GM18868 (cell line): ENCODE measurements at regions not wholly inside any gene's neighbourhood (a gene's known extent, or its start where the extent isn't known, plus 50 kb on each side); places are given as distances from the start of the nearest gene placed in this dataset.
A peak's percentile ranks its signal among the peaks of the same experiment; 100 is the strongest.
"Not testable (repeated sequence)": the region's sequence is repeated elsewhere in the genome, so short reads cannot be mapped to it uniquely, and the experiment has no call there.

Experiments
- ATAC-seq: cut with Tn5 transposase; IDR thresholded peaks from one replicate; pipeline ENCODE4 v1.9.1; 2021; ENCODE audit warnings: mild to moderate bottlenecking, moderate library complexity; ENCODE audit not compliant: unreplicated experiment

DNA sequence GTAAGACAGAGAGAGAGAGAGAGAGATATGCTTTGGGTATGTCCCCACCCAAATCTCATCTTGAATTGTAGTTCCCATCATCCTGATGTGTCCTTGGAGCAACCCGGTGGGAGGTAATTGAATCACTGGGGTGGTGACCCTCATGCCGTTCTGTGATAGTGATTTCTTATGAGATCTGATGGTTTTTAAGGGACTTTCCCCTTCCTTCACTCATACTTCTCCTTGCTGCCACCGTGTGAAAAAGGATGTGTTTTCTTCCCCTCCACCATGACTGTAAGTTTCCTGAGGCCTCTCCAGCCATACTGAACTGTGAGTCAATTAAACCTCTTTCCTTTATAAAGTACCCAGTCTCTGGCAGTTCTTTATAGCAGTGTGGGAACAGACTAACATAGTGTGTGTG, 60.3 kb downstream of the EOMES start:
- ATAC-seq, result no peak

DNA sequence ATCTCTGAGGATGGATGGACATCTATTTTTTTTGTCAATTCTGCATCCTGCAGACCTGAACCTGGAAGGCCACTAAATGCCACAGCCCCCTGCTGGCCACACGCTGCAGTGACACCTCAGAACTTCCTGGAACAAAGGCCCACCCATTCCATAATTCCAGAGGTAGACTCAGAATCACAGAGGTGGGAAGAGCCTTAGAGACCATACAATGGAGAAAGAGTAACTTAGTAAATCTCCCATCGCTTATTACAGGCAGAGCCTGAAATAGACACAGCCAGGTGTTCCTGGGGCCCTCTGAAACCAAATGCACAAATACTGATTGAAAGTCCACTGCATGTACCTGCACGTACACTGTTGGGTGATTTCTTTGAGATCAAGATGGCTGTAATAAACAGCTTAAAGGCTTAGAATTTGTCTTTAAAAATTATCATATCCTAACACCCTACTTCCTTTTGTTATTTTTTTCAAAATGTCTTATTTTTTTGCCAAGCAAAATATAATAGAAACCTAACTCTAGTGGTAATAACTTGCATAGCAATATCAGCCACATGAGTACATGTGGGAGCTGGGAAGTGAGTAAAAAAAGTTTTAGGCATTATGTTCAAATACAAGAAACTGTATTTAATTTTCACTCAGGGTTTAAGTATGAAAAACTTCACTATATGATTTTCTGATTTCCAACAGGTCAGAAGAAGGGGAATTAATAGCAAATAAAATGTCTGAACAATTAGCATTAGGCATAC, 62.7 kb downstream of the EOMES start:
- peak; percentile 84 for ATAC-seq

DNA sequence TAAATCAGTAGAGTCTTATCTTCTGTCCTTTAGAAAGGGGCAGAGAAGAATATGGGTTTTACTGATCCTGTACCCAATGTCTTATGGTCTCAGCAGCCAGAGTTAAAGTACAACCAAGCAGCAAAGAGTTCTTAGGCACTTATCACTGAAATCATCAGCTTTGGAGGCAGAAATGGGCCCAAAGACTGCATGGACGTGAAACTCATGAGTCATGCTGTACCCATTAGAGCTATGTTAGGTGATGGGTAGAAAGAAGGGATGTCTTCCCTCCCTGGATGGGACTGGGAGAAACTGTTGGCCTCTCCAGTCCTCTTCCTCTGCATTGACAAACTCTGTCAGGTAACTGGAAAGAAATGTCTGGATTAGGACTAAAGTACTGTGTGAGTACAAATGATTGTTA, 63.4 kb downstream of the EOMES start:
- no peak for ATAC-seq

DNA sequence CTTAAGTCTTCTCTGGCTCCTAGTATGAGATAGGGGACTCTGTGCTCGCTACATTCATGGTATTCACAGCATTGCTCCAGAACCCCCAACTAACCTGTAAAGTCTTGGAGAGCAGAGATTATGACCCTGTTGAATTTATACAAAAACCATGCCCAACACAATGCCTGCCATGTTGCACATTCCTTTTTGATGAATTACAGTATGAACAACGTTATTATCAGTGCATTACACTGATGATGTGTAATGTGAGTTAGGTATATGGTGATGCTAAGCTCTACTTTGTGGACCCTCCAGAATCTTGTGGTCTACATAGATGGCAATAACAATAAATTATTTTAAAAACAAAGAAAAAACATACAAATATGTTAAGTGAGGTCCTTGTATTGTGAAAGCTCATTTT, 64.3 kb downstream of the EOMES start:
- no peak for ATAC-seq

GRCh38 chr3:27657404-27657803, 64.7 kb downstream of the EOMES start:
- no peak for ATAC-seq

DNA sequence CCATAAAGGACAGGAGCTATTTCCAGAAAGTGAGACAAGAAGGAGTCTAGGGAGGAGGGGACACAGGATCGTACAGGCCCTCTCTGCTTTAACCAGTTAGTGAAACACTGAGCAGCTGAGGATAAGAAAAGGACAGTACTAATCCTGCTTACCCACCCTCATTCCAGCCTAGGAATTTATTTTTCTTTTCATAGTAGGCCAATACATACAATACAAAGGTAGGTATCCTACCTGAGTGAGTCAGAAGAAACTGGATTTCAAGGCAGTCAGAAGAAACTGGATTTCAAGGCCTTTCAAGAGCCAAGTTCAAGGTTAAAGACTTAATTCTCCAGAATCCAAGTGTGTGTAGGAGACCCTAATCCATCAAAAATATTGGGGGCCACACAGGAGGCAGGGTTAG, 65.3 kb downstream of the EOMES start:
- no peak for ATAC-seq

- ATAC-seq, result no peak
Measured at GRCh38 chr3:27655547-27655946, 66.6 kb downstream of the EOMES start.

DNA sequence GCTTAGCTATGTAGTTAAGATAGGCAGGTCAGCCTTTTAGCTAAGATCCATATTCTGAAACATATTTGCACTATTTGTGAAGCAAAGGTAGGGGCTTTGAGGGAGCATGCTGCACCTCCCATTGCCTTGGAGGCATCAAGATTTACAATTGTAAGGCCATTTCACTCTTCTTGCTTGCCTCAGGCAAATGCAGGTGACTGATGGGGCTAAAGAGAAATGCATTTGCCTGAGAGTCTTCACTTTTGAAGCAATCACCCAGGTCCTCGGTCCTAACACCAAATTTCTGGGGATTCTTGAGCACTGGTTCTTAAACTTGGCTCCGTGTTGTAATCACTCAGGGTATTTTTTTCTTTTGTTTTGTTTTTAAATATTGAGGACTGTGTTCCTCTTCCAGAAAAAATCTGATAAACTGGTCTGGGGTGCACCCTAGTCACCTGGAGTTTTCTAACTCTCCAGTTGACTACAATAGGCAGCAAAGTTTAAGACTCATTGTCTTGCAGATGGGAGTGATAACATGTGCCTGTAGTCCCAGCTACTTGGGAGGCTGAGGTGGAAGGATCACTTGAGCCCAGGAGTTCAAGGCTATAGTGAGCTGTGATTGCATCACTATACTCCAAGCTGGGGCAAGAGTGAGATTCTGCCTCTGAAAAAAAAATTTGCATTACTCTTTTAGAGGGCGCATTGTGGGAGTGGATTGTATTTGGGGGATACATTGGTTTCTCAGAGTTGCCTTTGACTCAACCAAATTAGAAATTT, 68.1 kb downstream of the EOMES start:
- ATAC-seq, result no peak

GRCh38 chr3:27649277-27649676, 72.8 kb downstream of the EOMES start:
- no peak for ATAC-seq

DNA sequence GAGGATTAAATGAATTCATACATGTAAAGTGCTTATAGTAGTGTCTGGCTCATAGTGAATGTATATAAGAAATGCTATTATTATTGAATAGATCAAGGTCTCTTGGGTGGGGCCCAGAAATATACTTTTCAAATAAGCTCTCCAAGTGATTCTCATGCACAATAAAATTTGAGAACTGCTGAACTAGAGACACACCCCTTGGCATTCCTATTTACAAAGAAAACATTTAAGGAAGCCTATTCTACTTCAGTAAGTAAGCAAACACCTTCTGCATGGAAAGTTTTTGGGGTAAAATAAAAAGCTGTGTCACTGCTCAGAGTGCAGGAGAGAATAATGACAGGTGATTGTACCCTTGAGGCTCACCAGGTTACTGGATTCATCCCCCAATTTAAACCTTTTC, 75.2 kb downstream of the EOMES start:
- ATAC-seq, result no peak

- no peak for ATAC-seq
Measured at GRCh38 chr3:27644941-27645340, 77.2 kb downstream of the EOMES start.

DNA sequence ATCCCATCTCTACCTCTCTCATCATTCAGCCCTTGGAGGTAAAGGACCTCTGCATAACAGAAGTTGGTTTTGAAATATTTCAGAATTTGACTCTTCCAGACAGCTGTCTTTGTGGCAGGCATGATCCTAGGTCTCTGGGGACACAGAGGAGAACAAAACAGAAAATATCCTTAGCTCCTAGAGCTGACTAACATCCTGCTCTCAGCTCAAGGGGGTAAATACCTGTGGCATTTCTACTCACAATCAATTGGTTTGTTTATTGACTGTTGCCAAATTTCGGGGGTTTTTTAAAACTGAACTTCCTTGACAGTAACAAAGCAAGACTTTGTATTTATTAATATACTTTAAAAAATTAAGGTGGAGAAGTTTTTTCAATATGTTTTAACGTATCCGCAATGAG, 78.8 kb downstream of the EOMES start:
- no peak for ATAC-seq

DNA sequence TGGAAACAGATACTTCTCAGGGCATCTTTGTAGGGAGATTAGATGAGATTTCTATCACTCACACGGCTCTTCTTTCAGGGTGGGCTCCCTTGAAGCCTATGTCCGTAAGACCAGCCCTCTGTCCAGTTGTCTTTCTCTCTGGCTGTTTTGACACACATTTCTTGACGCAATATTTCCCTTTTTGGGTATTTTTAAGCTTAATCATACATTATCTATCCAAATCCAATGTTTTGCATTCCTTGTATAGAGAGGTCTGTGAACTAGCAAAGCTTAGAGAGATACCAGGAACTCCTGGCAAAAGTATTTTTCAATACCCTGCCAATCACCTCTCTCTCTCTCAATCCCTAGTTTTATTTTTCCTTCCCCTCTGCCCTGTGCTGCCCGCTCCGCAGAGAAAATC, 79.3 kb downstream of the EOMES start:
- ATAC-seq, result no peak

DNA sequence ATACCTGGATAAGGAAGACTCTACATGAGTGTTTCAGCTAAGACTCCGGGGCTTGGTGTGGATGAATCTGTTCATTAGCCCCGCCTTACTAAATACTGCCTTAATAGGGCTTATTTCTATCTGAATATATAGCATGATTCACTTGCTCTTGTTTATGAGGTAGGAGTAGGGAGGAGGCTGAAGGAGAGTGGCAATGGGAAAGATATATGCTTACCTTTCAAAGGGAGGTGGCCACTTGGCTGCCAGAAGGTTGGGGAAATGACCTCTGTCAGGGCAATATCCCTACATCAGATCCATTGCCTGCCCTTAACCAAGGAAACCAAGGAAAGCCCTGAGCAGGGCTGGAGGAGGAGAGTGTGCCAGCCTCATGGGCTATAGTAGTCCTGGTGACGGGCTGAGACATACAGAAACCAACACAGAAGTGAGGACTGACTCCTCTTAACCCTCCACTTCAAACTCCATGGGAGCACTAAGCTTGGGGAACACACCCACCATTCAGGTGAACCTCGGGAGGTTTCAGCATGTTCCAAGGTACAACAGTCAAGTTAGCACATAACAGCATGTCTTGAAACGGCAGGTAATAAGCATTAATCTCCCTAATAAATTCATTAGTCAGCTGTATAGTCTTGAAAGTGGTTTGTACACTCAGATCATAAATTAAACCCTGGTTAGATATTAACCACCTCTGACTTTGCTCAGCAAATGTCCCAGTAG, 80.1 kb downstream of the EOMES start:
- no peak for ATAC-seq

DNA sequence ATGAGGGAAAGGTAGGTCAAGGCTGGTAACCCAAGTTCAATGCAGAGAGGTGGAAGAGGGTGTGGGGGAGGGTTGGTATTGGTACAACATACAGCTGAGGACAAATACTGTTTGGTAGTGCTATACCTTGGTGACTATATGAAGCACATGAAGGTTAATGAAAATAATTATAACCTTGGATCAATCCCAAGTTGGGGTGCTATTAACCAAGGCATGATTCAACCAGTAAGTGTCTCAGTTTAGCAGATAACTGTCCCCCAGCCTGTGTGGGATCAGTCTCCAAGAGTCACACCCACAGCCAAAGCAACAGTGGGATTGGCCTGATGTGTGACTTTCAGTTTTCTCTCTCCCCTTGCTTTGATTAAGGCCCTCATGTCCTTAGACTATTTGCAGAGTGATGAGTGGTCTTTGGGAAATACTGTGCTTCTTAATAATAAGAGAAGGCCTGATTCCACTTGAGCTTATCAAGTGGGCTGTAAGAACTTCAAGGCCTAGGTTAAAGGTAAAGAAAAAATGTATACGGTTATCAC, 80.8 kb downstream of the EOMES start:
- no peak for ATAC-seq

DNA sequence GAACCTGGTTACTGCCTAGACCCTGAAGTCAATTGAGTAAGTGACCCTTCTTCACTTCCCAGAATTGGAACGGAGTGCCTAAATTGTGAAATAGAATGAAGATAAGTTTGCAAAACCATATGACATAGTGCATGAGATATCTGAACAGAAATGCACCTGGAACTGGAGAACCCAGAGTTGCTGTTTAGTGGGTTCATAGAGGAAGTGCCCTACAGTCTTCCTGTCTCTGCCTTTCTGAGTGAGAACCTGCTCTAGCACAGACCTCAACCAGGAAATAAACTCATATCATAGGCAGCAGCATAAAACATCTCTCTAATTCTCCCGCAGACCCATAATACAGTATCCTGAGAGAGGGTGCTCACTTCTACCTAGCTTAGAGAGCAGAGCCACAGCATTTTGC, 82.9 kb downstream of the EOMES start:
- ATAC-seq, result no peak

DNA sequence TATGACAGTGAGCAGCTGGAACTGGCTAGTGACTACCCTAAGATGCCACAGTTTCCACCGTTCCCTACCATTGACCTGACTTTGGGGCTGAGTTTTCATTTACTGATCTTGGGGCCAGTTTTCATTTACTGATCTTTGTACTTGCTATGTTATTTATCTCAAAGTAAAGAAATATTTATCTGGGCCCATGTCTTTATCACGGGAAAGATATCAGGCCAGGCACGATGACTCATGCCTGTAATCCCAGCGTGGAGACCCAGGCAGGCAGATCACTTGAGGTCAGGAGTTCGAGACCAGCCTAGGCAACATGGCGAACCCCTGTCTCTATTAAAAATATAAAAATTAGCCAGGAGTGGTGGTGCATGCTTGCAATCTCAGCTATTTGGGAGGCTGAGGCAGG, 83.5 kb downstream of the EOMES start:
- no peak for ATAC-seq

- ATAC-seq, result no peak
Measured at GRCh38 chr3:27637346-27637995, 84.7 kb downstream of the EOMES start.

GRCh38 chr3:27635006-27635405, 87.1 kb downstream of the EOMES start:
- ATAC-seq, result not testable (repeated sequence)

- peak; percentile 15 for ATAC-seq
Measured at GRCh38 chr3:27633224-27633545, 88.9 kb downstream of the EOMES start.
